ENCODE measurements at regions not wholly inside any gene's neighbourhood (a gene's known extent, or its start where the extent isn't known, plus 50 kb on each side); places are given as distances from the start of the nearest gene placed in this dataset.

- Histone ChIP-seq H2BK120ac (replicated peaks; ENCODE audit: low read depth, low read length) (no peak overlapping the region), H2BK12ac (ENCODE audit: low read depth, low read length) (no peak overlapping the region), H4K20me1 (replicated peaks in 1 of 2; ENCODE audit: control insufficient read depth in 1 of 2, insufficient read depth in 2 of 2, low read length in 2 of 2) (no peaks in the 10 kb centered on the region), H4K91ac (replicated peaks; ENCODE audit: insufficient read length, low read length) (no peak overlapping the region), H3K56ac (replicated peaks; ENCODE audit: insufficient read length, low read depth, low read length) (no peak overlapping the region), H2BK15ac (ENCODE audit: low read length) (no peak overlapping the region), H3K79me2 (ENCODE audit: control insufficient read depth in 1 of 2, insufficient read depth in 2 of 2, low read length in 2 of 2) (no peaks in the 10 kb centered on the region), H3K9me3 (ENCODE audit: insufficient read depth in 2 of 2, low read depth in 1 of 2, low read length in 1 of 2) (no peaks in the 10 kb centered on the region), H4K8ac (ENCODE audit: extremely low read depth, insufficient read depth, low read length) (no peak overlapping the region), H2AK5ac (ENCODE audit: low read depth, low read length) (no peak overlapping the region), H2AFZ (ENCODE audit: low read length) (peak overlapping the region; percentile 37; the same call in 1 of the 2 replicates), H3K4me1 (replicated peaks in 1 of 4; ENCODE audit: control insufficient read depth in 3 of 4, insufficient read depth in 4 of 4, low read length in 3 of 4) (no peaks in the 10 kb centered on the region), H3K36me3 (ENCODE audit: control insufficient read depth in 2 of 4, insufficient read depth in 4 of 4, low read length in 3 of 4) (no peaks in the 10 kb centered on the region), H3K14ac (ENCODE audit: insufficient read length) (no peak overlapping the region), H3K27ac (ENCODE audit: low read depth, low read length) (no peak overlapping the region), H3K18ac (ENCODE audit: extremely low read depth, low read length) (no peak overlapping the region), H3K4me2 (ENCODE audit: insufficient read depth in 1 of 2, low read depth in 2 of 2, low read length in 2 of 2) (no peak overlapping the region), H2BK5ac (ENCODE audit: low read depth, low read length) (no peak overlapping the region), H3K23ac (ENCODE audit: insufficient read length) (no peak overlapping the region), H3K23me2 (ENCODE audit: low read depth, low read length) (no peaks in the 10 kb centered on the region), H3K4me3 (ENCODE audit: extremely low read depth in 1 of 4, insufficient read depth in 2 of 4, low read depth in 3 of 4, low read length in 4 of 4) (no peak overlapping the region), H3K79me1 (ENCODE audit: low read depth, low read length) (no peaks in the 10 kb centered on the region), H3K27me3 (replicated peaks in 1 of 4; ENCODE audit: control insufficient read depth in 3 of 4, extremely low read depth in 1 of 4, insufficient read depth in 3 of 4, low read length in 3 of 4) (no peaks in the 10 kb centered on the region), H2BK20ac (ENCODE audit: low read length) (no peak overlapping the region), H4K5ac (ENCODE audit: insufficient read length, low read depth, low read length) (no peak overlapping the region), H3K9ac (replicated peaks in 1 of 4; ENCODE audit: extremely low read depth in 1 of 4, low read depth in 3 of 4, low read length in 3 of 4) (no peak overlapping the region), H3K4ac (replicated peaks; ENCODE audit: insufficient read length, low read depth, low read length) (no peak overlapping the region)
- FAIRE-seq (no peak), DNase-seq (ENCODE audit: low read depth in 1 of 2, low spot score in 2 of 2) (no peak)
- CTCF ChIA-PET (ENCODE audit: partially characterized antibody): interaction anchor here (1.7 kb wide), 1 partner anchor 73 kb away, joined by 6 read pairs; no protein-coding TSS in a partner anchor
- POLR2A ChIA-PET (ENCODE audit: partially characterized antibody): no interaction called here
- WGBS, 2 experiments (ENCODE audit: extremely low coverage in 1 of 2, insufficient coverage in 1 of 2, insufficient read length in 1 of 2, insufficient replicate concordance in 2 of 2, low coverage in 1 of 2, low lambda C conversion rate in 2 of 2, missing lambda C conversion rate in 1 of 2): 100% methylated on average over 1 of the region's 1 CpG; no CpG with 5 or more reads in 1 of the 2 experiments
- TF ChIP-seq CTBP2 (IDR thresholded peaks at IDR 0.05; ENCODE audit: borderline replicate concordance, insufficient read depth, insufficient read length, low read length) (no peak), TEAD4 (IDR thresholded peaks at IDR 0.05; ENCODE audit: low read depth, low read length) (no peak), TBP (IDR thresholded peaks at IDR 0.05; ENCODE audit: low read depth, low read length) (no peak), EGR1 (IDR thresholded peaks at IDR 0.05; ENCODE audit: borderline replicate concordance, low read depth, low read length) (no peak), SAP30 (IDR thresholded peaks at IDR 0.05; ENCODE audit: insufficient read depth, insufficient replicate concordance, low read length) (no peak), RBBP5 (IDR thresholded peaks at IDR 0.05; ENCODE audit: borderline replicate concordance, low read depth, low read length) (no peak)
Observed at GRCh38 chr4:30641345-30641744, 78.8 kb upstream of the PCDH7 start.
